NCI-H526 treated with DMSO at 0.1 percent for 48 hours (cell line): ENCODE measurements at regions not wholly inside any gene's neighbourhood (a gene's known extent, or its start where the extent isn't known, plus 50 kb on each side); places are given as distances from the start of the nearest gene placed in this dataset.
A peak's percentile ranks its signal among the peaks of the same experiment; 100 is the strongest.

Experiments used
- DNase-seq: peaks from one replicate; lab custom pipeline; 2025; lab: John Stamatoyannopoulos, UW

- no peak for DNase-seq
Measured at GRCh38 chr5:175765858-175766257, 105.5 kb upstream of the CPLX2 start.

DNA sequence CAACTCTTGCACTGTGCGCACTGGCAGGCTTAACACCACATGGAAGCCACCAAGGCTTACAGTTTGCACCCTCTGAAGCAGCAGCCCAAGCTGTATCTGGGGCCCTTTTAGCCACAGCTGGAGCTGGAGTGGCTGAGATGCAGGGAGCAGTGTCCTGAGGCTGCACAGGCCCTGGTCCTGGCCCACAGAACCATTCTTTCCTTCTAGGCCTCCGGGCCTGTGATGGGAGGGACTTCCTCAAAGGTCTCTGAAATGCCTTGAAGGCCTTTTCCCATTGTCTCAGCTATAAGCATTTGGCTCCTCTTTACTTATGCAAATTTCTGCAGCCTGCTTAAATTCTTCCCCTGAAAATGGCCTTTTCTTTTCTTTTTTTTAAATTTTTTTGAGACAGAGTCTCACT lies 104.4 kb upstream of the CPLX2 start:
- no peak for DNase-seq

DNA sequence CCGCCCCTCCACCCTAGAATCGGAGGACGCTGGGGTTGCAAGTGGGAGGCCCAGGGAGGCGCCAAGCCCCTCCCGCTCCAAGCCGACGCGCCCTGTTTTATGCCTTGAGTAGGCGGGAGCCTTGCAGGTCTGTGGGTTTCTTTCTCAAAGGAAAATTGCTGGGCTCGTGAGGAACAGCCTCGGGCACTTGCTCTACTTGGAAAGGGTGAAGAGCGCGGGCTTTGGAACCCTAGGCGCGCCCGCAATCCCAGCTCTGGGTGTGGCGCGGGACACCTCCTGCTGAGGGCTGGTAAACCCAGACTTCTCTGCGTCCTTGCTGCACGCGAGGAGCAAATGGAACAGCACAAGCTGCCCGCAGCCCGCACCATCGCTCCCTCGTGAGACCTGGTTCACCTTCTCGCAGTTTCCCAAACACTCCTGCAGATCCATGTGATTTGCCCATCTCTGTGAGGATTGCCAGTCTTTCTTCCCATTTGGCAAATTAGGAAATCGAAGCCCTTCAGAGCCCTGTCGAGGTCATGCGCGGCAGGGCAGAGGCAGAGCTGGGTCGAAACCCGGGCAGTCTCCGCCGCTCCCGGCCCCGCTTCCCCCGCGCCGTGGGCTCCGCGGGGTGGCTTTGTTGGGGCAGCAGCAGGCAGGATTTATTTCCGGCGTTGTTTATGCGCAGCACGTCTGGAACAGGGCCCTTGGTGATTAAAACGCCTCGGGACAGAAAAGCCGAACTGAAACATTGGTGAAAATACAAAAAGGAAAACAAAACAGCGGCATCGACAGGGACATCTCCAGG lies 98.4 kb upstream of the CPLX2 start:
- DNase-seq = no peak

DNA sequence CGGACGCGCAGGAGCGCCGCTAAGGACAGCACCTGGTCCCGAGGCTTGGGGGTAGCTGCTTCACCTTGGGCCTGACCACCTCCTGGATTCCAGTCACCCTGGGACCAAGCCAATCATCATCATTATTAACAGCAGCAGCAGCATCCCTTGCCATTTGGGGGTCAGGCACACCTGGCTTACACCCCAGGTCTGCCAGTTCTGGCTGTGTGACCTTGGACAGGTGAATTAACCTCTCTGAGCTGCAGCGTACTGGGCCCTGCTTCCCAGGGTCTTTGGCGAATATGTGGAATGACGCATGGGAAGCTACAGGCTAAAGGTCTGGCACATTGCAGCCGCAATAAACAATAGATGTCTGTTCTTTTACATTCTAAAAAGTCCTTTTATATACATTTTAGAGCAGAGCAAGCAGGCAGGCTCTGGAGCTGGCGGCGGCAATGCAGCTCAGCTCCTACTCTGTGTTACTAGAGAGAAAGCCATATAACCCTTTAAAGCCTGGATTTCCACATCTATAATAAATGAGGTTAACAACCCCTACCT lies 97.8 kb upstream of the CPLX2 start:
- DNase-seq = no peak

DNA sequence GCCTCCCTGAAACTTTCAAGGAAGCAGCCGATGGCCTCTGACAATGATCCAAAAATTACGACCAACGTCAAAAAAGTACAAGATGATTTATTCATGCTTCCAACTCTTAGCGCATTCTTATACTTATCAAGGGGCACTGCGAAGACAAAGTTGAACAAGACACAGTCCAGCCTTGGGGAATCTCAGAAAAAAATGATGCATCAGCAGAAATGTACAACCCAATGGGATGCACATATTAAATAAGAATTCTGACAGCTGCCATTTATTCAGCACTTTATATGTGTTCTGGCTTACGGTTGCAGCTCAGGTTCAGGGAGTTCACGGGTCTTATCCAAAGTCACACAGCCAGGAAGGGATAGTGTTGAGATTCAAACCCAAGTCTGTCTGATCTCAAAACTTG lies 96.0 kb upstream of the CPLX2 start:
- no peak for DNase-seq

- DNase-seq = no peak
Measured at GRCh38 chr5:175778951-175779503, 92.4 kb upstream of the CPLX2 start.

- DNase-seq = no peak
Measured at GRCh38 chr5:175783739-175784138, 87.6 kb upstream of the CPLX2 start.

- DNase-seq = no peak
Measured at GRCh38 chr5:175784230-175784629, 87.1 kb upstream of the CPLX2 start.

GRCh38 chr5:175785681-175786080 lies 85.7 kb upstream of the CPLX2 start:
- no peak for DNase-seq

DNA sequence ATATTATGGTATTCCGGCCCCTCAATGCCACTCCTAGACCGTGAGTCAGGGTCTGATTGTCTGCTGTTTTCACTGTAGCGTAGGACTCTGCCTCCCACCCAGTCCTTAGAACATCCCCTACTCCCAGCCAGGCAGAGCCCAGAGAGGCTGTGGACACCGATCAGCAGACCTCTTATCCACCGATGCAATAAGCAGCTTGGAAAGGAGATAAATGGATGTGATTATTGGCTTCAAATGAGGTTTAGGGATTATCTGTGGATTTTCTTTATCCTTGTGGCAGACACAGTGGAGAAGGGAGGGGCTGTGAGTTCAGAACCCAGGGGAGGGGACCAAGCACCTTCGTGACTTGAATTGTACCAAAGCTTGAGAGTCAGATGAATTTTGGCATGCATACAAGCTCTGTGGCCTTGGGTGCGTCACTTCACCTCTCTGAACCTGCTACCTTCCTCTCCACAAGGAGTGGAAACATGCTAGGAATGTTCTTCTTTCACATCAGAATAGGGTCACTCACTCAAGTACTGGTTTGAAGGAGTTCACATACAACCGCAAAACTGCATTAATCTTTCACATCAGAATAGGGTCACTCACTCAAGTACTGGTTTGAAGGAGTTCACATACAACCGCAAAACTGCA lies 83.1 kb upstream of the CPLX2 start:
- no peak for DNase-seq

GRCh38 chr5:175789670-175790069 lies 81.7 kb upstream of the CPLX2 start:
- DNase-seq = no peak

DNA sequence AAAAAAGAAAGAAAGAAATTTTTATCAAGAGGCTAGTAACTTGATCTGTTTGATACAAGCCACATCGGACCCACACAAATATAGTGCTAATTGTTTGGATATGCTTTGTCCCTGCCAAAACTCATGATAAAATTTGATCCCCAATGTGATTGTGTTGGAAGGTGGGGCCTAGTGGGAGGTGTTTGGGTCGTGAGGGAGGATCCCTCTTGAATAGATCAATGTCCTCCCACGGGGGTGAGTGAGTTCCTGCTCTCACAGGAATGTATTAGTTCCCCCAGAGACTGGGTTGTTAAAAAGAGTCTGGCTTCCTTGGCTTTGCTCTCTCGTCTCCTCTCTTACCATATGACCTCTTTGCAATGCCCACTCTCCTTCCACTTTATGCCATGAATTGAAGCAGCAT lies 80.6 kb upstream of the CPLX2 start:
- DNase-seq = no peak

DNA sequence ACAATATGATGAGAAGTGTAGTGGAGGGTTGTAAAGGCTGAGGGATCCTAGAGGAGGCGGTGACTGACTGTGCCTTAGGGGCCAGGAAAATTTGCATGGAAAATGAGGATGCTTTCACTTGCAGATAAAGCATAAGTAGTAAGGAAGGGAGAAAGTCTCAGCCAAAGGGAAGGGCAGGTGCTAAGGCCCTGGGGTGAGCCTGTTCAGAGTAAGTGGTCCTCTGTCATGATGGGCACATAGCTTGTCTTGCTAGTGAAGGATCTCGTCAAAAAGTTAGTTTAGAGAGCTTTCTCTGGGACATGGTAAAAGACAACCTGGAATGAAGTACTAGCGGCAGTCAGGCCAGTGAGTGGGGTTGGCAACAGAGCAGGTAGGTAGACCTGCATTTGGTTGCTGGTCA lies 75.4 kb upstream of the CPLX2 start:
- peak; percentile 85 for DNase-seq

GRCh38 chr5:175796536-175797499 lies 74.6 kb upstream of the CPLX2 start:
- DNase-seq = peak; percentile 35

DNA sequence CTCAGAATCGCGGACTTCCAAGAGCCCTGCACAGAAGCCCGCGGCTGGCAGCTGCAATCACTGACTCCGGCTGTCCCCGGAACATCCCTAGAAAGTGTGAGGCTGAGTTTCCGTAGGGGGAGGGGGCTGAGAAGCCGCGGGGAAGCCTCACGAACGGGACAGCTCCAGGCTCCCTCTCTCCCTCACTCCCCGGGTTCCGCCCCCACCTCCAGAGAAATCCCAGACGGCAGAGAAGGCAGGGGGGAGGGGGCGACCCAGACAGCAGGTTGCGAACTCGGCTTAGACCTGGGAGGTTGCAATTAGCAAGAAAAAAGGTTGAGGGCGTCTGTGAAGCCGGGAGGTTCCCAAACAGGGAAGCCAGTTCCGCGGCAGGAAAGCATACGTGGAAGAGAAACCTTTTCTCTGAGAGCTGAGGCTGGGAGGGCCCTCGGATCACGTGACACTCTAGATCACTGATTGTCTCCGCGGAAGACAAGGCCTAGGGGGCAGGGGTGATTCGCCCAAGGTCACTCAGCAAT lies 73.8 kb upstream of the CPLX2 start:
- peak; percentile 60 for DNase-seq

- no peak for DNase-seq
Measured at GRCh38 chr5:175798626-175799025, 72.8 kb upstream of the CPLX2 start.

- no peak for DNase-seq
Measured at GRCh38 chr5:175800656-175801081, 70.7 kb upstream of the CPLX2 start.

DNA sequence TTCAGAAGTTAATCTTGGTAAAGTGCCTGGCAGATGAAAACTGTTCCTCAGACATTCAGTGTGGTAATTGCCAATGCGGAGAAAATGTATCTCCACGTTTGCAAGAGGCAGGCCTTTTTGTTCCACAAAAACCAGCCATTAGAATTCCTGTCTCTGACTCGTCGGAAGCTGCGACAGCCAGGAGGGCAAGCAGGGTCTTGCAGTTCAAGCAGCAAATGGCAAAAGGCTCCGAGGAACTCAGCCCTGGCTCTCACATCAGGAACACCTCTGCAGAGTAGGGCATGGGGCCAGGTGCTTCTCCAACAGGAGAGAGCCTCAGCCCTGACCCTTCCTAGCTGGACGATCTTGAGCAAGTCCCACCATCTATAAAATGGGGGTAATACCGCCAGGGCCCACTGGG lies 69.0 kb upstream of the CPLX2 start:
- DNase-seq = no peak

- no peak for DNase-seq
Measured at GRCh38 chr5:175803254-175803653, 68.1 kb upstream of the CPLX2 start.

DNA sequence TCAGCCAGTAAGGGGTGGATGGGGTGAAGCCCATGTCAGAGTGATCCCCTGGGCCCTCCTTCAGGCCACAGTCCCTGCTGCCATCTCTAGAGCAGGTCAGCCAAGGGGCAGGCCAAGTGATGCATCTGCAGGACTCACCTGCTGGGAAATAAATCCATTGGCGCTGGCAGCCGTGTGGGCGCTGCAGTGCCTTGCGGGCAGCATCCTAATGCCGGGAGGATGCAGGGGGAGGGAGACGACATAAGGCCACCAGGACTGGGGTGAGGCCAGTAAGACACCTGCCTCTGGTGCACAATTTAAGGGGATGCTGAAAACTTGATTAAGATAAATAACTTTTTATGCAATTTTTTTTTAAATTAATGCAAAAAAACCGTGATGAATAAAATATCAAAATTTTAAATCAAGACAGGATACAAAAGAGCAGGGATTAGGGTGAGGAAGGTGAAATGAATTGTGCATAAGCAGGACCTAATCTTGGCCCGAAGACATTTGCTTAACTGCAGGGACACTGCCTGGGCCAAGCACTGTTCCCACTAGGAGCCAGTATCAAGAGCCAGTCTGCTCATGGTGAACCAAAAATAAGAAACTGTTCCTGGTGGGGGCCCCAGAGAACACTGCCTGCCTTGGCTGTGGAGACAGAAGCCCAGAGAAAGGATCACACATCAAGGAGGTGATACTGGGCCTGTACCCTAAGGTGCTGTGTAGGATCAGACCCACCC lies 67.5 kb upstream of the CPLX2 start:
- no peak for DNase-seq
